GM21526 (cell line): ENCODE measurements at regions not wholly inside any gene's neighbourhood (a gene's known extent, or its start where the extent isn't known, plus 50 kb on each side); places are given as distances from the start of the nearest gene placed in this dataset.
"Not testable (repeated sequence)": the region's sequence is repeated elsewhere in the genome, so short reads cannot be mapped to it uniquely, and the experiment has no call there.

Experiments used
- ATAC-seq: cut with Tn5 transposase; IDR thresholded peaks from one replicate; pipeline ENCODE4 v1.9.1; 2021; ENCODE audit warnings: moderate library complexity; ENCODE audit not compliant: unreplicated experiment, low FRiP score

DNA sequence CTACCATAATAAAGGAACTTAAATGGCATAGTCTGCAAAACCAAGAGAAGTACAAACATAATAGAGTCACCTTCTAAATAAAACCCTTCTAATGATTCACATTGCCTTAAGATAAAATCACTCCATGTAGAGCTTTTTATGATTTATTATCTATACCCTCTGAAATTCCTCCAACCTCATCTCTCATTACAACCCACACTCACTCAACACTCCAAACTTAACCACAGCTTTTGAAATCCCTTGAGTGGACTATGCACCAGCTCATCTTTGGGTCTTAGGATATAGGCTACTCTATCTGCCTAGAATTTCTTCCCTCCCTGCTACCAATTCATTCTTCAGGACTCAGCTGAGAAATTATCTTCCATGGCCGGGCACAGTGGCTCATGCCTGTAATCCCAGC is 122.5 kb downstream of the CETN3 start:
- no peak for ATAC-seq

DNA sequence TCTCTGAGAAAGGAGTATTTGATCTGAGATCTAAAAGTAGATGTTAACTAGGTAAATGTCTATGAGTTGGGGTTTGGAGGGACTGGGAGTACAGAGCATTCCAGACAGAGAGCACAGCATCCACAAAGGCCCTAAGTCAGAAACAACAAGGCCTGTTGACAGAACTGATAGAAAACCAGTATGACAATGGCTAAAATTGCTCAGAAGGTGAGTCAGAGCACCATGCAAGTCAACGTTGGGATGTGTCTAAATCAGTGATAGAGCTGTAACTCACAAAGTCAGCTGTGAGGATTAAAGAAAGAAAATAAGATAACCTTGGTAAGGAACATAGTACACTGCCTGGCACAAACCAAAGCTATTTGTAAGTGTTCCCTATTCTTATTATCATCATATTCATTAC is 124.0 kb downstream of the CETN3 start:
- ATAC-seq, result no peak

DNA sequence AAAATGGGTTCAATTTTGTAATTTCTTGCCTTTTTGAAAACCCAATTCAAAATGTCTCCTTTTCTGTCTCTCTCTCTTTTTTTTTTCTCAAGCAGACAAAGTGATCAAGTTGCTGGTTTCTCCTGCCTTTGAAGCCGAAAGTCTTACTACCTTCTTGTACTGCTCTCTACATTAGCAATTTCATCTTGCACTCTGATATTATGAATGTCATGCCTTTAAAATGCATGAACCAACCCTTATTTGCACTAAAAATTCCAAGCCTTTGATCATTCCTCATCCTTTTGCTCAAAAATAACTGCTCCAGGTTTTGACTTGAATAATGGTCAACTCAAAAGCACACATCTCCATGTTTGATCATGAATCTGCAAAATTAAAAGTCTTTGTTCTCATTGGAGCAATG is 125.2 kb downstream of the CETN3 start:
- ATAC-seq, result no peak

DNA sequence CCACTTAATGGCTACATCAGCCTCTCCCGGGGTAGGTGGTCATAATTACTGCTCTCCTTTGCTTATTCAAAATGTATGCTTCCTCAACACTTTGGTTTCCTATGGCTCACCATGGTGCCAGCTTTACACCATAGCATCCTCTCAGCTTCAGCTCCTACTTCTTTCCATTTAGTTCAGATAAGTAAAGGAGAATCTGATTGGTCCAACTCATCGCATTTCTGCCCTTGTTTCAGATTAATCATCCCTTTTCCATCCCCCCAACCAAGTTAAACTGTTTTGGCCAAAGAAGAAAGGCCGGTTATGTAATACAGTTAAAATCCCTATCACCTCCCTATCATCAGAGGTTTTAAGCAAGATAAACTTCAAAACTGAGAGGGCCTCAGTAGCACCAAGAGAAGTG is 130.5 kb downstream of the CETN3 start:
- ATAC-seq, result no peak

- ATAC-seq, result no peak
These were observed 135.3 kb downstream of the CETN3 start for GRCh38 chr5:90274216-90274615.

GRCh38 chr5:90267646-90268045 is 141.9 kb downstream of the CETN3 start:
- ATAC-seq, result no peak

GRCh38 chr5:90265545-90265857 is 144.1 kb downstream of the CETN3 start:
- no peak for ATAC-seq

DNA sequence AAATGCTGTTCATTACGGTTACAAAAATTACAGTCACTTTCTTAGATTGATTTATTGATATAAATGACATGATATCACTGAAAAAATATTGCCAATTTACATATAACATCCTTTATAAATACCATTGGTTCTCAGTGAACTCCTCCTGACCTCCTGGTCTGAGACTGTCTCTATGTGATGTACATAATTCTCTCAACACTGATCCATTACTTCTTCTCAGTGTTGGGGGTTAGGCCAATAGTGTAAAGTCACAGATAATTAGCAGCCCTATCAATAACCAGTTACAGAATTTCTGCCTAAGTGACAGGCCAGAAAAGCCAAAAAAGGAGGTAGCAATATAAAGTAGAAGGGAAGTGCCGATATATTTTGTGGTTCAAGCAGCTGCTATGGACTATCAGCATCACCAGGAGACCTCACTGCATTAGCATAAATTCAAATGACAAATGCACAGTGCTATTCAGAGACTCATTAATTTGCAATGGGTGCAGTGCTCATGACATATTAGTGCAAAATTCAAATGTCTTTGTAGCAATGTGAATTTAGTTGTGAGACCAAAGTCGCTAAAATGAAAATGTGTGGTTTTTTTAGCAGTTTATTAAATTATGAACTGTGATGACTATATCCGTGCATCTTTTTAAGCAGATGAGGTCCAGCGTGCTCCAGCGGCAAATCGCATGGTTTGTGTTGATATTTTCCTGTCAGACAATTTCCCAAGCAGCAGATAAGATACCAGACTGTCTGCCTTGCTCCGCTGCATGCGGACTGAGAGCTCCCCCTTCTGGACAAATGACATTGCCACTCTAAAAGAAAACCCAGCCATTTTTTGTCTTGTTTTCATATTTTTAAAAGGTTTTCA is 144.6 kb downstream of the CETN3 start:
- ATAC-seq, result peak; percentile 65

DNA sequence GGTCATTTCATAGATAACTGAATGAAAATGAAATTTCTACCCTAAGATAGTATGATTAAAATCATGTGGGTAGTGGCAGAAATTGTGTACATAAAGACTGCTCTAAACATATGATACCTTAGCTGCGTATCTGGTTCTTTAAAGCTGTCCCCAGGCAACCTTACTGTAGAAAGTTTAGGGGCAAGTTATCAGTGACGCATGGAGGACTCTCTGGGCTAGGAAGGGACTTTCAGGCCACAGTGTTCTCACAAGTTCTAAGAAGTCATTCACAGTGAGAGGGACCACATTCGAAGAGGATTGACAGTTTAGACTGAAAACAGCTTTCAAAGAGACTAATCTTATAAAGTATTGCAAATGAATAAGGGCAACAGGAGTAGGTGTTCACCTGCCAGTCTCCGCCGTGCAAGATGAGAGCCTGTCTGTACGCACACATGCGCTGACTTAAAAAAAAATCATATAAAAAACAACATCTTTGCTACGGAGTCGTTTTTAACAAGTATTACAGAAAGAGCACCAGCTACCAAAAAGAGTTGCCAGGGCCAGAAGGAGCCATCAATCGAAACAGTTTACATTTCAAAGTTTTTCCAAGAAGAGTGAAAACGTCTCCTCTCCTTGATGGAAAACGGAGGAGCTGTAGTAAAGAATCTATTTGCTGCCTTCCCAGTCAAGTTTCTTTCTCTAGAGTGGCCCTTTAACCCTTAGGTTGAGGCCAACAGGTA is 146.3 kb downstream of the CETN3 start:
- ATAC-seq, result no peak

GRCh38 chr5:90251447-90251846 is 158.1 kb downstream of the CETN3 start:
- no peak for ATAC-seq

DNA sequence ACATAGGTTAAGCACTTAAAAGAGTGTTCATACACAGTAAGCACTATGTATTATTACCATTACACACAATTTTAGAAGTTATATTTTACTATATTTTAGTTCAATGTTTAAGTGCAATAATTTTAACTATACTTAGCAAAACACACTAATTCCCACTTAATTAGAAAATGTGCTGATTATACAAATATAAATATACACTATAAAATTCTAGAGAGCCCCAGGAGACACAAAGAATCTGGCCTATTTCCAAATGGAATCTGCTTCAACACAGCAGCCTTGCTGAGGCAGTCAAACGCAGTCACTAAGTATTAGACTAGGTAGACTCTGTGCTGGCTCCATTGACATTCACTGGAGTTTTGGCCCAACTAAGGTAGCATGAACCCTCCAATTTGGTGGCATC is 160.9 kb downstream of the CETN3 start:
- ATAC-seq, result no peak

DNA sequence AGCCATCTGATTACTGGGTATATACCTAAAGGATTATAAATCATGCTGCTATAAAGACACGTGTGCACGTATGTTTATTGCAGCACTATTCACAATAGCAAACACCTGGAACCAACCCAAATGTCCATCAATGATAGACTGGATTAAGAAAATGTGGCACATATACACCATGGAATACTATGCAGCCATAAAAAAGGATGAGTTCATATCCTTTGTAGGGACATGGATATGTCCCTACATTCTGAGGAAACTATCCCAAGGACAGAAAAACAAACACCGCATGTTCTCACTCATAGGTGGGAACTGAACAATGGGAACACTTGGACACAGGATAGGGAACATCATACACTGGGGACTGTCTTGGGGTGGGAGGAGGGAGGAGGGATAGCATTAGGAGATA is 165.7 kb downstream of the CETN3 start:
- ATAC-seq, result not testable (repeated sequence)

- no peak for ATAC-seq
These were observed 176.1 kb downstream of the CETN3 start for GRCh38 chr5:90233476-90233875.

GRCh38 chr5:90231688-90232087 is 177.9 kb downstream of the CETN3 start:
- ATAC-seq, result no peak

DNA sequence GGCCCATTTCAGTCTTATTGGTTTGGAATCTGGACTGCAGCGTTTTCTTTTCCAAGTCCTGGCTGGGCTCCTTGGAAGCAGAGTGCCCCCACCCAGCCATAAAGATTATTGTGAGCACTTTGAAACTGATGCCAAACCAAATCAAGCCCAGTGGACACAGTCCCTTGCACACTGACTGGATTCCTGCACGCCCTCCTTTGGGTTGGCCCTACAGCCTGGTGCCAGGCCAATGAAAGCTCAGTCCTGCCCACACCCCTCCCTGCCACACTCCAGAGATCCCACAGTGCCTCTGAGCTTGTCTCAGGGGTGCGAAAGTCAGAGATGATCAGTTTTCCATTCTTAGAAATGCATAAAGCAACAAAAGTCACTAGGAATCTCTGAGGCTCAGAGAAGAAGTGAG is 181.9 kb downstream of the CETN3 start:
- no peak for ATAC-seq

DNA sequence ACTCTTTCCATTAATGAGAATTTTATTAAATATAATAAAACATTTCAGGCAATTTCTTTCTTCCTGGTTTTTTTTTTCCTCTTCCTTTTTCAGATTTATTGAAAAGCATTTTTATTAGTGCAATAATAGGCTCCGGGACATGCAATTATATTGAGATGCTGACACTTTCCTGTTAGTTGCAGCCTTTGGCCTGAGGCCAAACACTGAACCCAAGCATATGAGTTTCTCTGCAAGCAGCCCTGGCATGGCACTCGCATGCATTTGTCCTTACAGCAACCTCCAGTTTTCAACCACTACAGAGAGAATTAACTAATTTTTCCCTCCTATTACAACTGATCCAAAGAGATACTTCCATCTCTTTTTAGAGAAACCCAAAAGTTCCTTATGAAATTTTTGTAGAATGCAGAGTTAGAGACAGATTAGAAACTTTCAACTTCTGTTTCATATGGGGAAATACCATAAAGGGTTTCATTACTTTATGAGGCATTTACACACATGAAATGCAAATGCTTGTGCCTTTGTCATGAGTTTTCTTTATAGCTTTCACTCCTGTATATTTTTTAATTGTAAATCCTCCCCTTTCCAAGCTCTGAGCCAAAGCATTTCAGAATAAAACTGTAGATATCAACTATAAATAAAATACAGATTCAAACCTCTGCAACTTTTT is 183.0 kb downstream of the CETN3 start:
- no peak for ATAC-seq

DNA sequence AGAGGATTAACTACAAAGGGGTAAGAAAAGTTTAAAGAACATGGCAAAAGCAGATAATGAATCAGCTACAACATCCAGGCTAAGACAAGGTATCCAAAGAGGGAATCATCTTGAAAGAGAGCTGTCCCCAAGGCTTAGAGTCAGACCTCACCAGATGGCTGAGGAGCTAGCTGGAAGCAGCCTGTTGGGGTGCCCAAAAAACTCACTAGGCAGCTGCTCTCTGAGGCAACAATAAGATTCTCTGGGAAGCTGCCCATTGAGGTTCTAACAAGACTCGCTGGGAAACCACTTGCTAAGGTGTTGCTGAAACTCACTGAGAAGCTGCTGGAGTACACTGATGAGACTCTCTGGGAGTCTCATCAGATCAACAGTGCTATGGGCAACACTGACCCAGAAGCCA is 185.2 kb downstream of the CETN3 start:
- ATAC-seq, result no peak

GRCh38 chr5:90223756-90224155 is 185.8 kb downstream of the CETN3 start:
- ATAC-seq, result no peak

- no peak for ATAC-seq
These were observed 187.6 kb downstream of the CETN3 start for GRCh38 chr5:90221951-90222350.

DNA sequence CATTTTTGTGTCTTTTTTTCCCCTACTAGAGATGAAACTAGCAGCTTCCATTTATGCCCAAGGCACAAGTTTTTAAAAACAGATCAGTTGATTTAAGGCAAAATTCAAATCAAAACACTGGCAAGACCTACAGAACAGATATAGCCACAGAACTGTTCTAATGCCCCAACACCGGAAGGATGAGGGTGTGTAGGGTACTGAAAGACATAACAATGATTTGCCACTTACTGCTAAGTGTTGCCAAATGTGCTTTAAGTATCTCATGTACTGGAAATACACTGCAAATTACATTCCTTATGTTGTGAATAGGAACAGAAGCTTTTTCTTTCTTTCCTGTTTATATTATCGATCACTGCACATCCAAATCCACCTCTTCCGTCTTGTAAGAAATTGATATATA is 189.0 kb downstream of the CETN3 start:
- ATAC-seq, result no peak

DNA sequence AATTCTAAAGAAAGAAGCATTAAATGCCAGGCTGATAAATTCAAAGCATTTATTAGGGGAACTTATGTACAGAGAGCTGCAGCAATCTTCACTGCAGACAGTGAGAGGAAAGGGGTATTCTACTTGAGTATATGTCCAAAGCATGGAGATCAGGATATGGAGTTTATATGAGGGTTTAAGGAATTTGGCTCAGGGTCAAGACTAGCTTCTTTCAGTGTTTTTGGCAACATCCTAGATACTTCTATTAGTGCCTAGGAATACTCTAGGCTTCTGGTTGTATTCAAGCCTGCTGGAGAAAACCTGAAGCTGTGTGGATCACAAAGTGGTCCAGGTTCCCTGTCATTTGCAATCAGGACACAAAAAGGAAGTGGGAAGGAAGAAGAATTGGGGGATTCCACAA is 194.6 kb downstream of the CETN3 start:
- ATAC-seq, result no peak

- not testable (repeated sequence) for ATAC-seq
These were observed 201.2 kb downstream of the CETN3 start for GRCh38 chr5:90208323-90208722.
